ENCODE measurements at regions not wholly inside any gene's neighbourhood (a gene's known extent, or its start where the extent isn't known, plus 50 kb on each side); places are given as distances from the start of the nearest gene placed in this dataset.

GRCh38 chr2:5867056-5867455 is 174.9 kb downstream of the SOX11 start:
- no peak overlapping the region for H4K8ac ChIP-seq (ENCODE audit: low read depth, low read length)
- H3K27ac ChIP-seq (ENCODE audit: low read depth, low read length) = no peak overlapping the region
- no CpG with 5 or more reads among the region's 9 CpGs for WGBS (ENCODE audit: extremely low coverage, insufficient coverage, low lambda C conversion rate)
- no peak overlapping the region for H3K18ac ChIP-seq (ENCODE audit: low read length)
- H3K23ac ChIP-seq (ENCODE audit: low read length) = no peak overlapping the region
- no peak overlapping the region for H2AK5ac ChIP-seq (ENCODE audit: low read length)
- no peak overlapping the region for H3K4me2 ChIP-seq (ENCODE audit: low read length)
- no peak overlapping the region for H2BK15ac ChIP-seq (replicated peaks; ENCODE audit: low read depth)
- no peak overlapping the region for H3K4me3 ChIP-seq (ENCODE audit: low read length)
- no peaks in the 10 kb centered on the region for H3K27me3 ChIP-seq (ENCODE audit: insufficient read depth, low read length, poor library complexity)
- DNase-seq = no peak
- H3K9ac ChIP-seq (ENCODE audit: low read length) = no peak overlapping the region
- H3K4me1 ChIP-seq (ENCODE audit: control insufficient read depth, low read depth, low read length) = no peaks in the 10 kb centered on the region
- H3K36me3 ChIP-seq (ENCODE audit: control insufficient read depth, insufficient read depth, low read length) = no peaks in the 10 kb centered on the region
- no peak overlapping the region for H4K5ac ChIP-seq (ENCODE audit: low read length)
- H3K79me2 ChIP-seq (ENCODE audit: control insufficient read depth, insufficient read depth, low read length) = no peaks in the 10 kb centered on the region
- H3K4ac ChIP-seq (ENCODE audit: low read depth, low read length) = no peak overlapping the region
- H3K79me1 ChIP-seq (ENCODE audit: low read length) = no peaks in the 10 kb centered on the region
- no peak overlapping the region for H3K56ac ChIP-seq (ENCODE audit: low read length)
- H2BK5ac ChIP-seq (ENCODE audit: low read length) = no peak overlapping the region
- H2BK120ac ChIP-seq (ENCODE audit: low read depth, low read length) = no peak overlapping the region

- WGBS (ENCODE audit: extremely low coverage, insufficient coverage, low lambda C conversion rate) = no CpG with 5 or more reads among the region's 8 CpGs
- Histone ChIP-seq H3K4me2 (ENCODE audit: low read length) (no peak overlapping the region), H3K4me1 (ENCODE audit: control insufficient read depth, low read depth, low read length) (no peaks in the 10 kb centered on the region), H3K4me3 (ENCODE audit: low read length) (no peak overlapping the region), H3K18ac (ENCODE audit: low read length) (no peak overlapping the region), H2BK120ac (ENCODE audit: low read depth, low read length) (no peak overlapping the region), H3K9ac (ENCODE audit: low read length) (no peak overlapping the region), H3K27me3 (ENCODE audit: insufficient read depth, low read length, poor library complexity) (no peaks in the 10 kb centered on the region), H2AK5ac (ENCODE audit: low read length) (no peak overlapping the region), H4K5ac (ENCODE audit: low read length) (no peak overlapping the region), H3K79me2 (ENCODE audit: control insufficient read depth, insufficient read depth, low read length) (no peaks in the 10 kb centered on the region), H4K8ac (ENCODE audit: low read depth, low read length) (no peak overlapping the region), H3K27ac (ENCODE audit: low read depth, low read length) (no peak overlapping the region), H3K36me3 (ENCODE audit: control insufficient read depth, insufficient read depth, low read length) (no peaks in the 10 kb centered on the region), H3K23ac (ENCODE audit: low read length) (no peak overlapping the region), H3K56ac (ENCODE audit: low read length) (no peak overlapping the region), H2BK5ac (ENCODE audit: low read length) (no peak overlapping the region), H2BK15ac (replicated peaks; ENCODE audit: low read depth) (no peak overlapping the region), H3K79me1 (ENCODE audit: low read length) (no peaks in the 10 kb centered on the region), H3K4ac (ENCODE audit: low read depth, low read length) (no peak overlapping the region)
- no peak for DNase-seq
Measured at GRCh38 chr2:5868931-5869330, 176.7 kb downstream of the SOX11 start.

GRCh38 chr2:5869936-5870335 is 177.8 kb downstream of the SOX11 start:
- no peak overlapping the region for H3K18ac ChIP-seq (ENCODE audit: low read length)
- H3K4me1 ChIP-seq (ENCODE audit: control insufficient read depth, low read depth, low read length) = no peaks in the 10 kb centered on the region
- no peak for DNase-seq
- no peak overlapping the region for H2BK120ac ChIP-seq (ENCODE audit: low read depth, low read length)
- no peak overlapping the region for H2BK15ac ChIP-seq (replicated peaks; ENCODE audit: low read depth)
- H3K9ac ChIP-seq (ENCODE audit: low read length) = no peak overlapping the region
- H3K4ac ChIP-seq (ENCODE audit: low read depth, low read length) = no peak overlapping the region
- no peak overlapping the region for H3K27ac ChIP-seq (ENCODE audit: low read depth, low read length)
- H3K56ac ChIP-seq (ENCODE audit: low read length) = no peak overlapping the region
- no peak overlapping the region for H4K8ac ChIP-seq (ENCODE audit: low read depth, low read length)
- no peak overlapping the region for H3K23ac ChIP-seq (ENCODE audit: low read length)
- H3K4me3 ChIP-seq (ENCODE audit: low read length) = no peak overlapping the region
- H4K5ac ChIP-seq (ENCODE audit: low read length) = no peak overlapping the region
- no CpG with 5 or more reads among the region's 8 CpGs for WGBS (ENCODE audit: extremely low coverage, insufficient coverage, low lambda C conversion rate)
- H3K36me3 ChIP-seq (ENCODE audit: control insufficient read depth, insufficient read depth, low read length) = no peaks in the 10 kb centered on the region
- no peaks in the 10 kb centered on the region for H3K27me3 ChIP-seq (ENCODE audit: insufficient read depth, low read length, poor library complexity)
- no peaks in the 10 kb centered on the region for H3K79me2 ChIP-seq (ENCODE audit: control insufficient read depth, insufficient read depth, low read length)
- no peak overlapping the region for H2BK5ac ChIP-seq (ENCODE audit: low read length)
- H3K79me1 ChIP-seq (ENCODE audit: low read length) = no peaks in the 10 kb centered on the region
- H3K4me2 ChIP-seq (ENCODE audit: low read length) = no peak overlapping the region
- H2AK5ac ChIP-seq (ENCODE audit: low read length) = no peak overlapping the region

- Histone ChIP-seq H3K4me2 (ENCODE audit: low read length) (no peak overlapping the region), H3K79me2 (ENCODE audit: control insufficient read depth, insufficient read depth, low read length) (no peaks in the 10 kb centered on the region), H3K4ac (ENCODE audit: low read depth, low read length) (no peak overlapping the region), H3K27me3 (ENCODE audit: insufficient read depth, low read length, poor library complexity) (no peaks in the 10 kb centered on the region), H3K23ac (ENCODE audit: low read length) (no peak overlapping the region), H3K4me3 (ENCODE audit: low read length) (no peak overlapping the region), H2BK15ac (replicated peaks; ENCODE audit: low read depth) (no peak overlapping the region), H3K18ac (ENCODE audit: low read length) (no peak overlapping the region), H3K4me1 (ENCODE audit: control insufficient read depth, low read depth, low read length) (no peaks in the 10 kb centered on the region), H3K27ac (ENCODE audit: low read depth, low read length) (no peak overlapping the region), H3K56ac (ENCODE audit: low read length) (no peak overlapping the region), H2BK5ac (ENCODE audit: low read length) (no peak overlapping the region), H3K36me3 (ENCODE audit: control insufficient read depth, insufficient read depth, low read length) (no peaks in the 10 kb centered on the region), H4K5ac (ENCODE audit: low read length) (no peak overlapping the region), H3K79me1 (ENCODE audit: low read length) (no peaks in the 10 kb centered on the region), H2BK120ac (ENCODE audit: low read depth, low read length) (no peak overlapping the region), H2AK5ac (ENCODE audit: low read length) (no peak overlapping the region), H4K8ac (ENCODE audit: low read depth, low read length) (no peak overlapping the region), H3K9ac (ENCODE audit: low read length) (no peak overlapping the region)
- no peak for DNase-seq
- WGBS (ENCODE audit: extremely low coverage, insufficient coverage, low lambda C conversion rate) = no CpG with 5 or more reads among the region's 4 CpGs
Measured at GRCh38 chr2:5877360-5877759, 185.2 kb downstream of the SOX11 start.

- no peak overlapping the region for H3K27ac ChIP-seq (ENCODE audit: low read depth, low read length)
- H3K79me1 ChIP-seq (ENCODE audit: low read length) = no peaks in the 10 kb centered on the region
- no peak overlapping the region for H3K56ac ChIP-seq (ENCODE audit: low read length)
- H3K23ac ChIP-seq (ENCODE audit: low read length) = no peak overlapping the region
- no peaks in the 10 kb centered on the region for H3K79me2 ChIP-seq (ENCODE audit: control insufficient read depth, insufficient read depth, low read length)
- H4K8ac ChIP-seq (ENCODE audit: low read depth, low read length) = no peak overlapping the region
- H2AK5ac ChIP-seq (ENCODE audit: low read length) = no peak overlapping the region
- no peak overlapping the region for H3K4me2 ChIP-seq (ENCODE audit: low read length)
- WGBS (ENCODE audit: extremely low coverage, insufficient coverage, low lambda C conversion rate) = no CpG with 5 or more reads among the region's 5 CpGs
- no peaks in the 10 kb centered on the region for H3K36me3 ChIP-seq (ENCODE audit: control insufficient read depth, insufficient read depth, low read length)
- H3K4me3 ChIP-seq (ENCODE audit: low read length) = no peak overlapping the region
- no peak overlapping the region for H3K9ac ChIP-seq (ENCODE audit: low read length)
- H3K27me3 ChIP-seq (ENCODE audit: insufficient read depth, low read length, poor library complexity) = no peaks in the 10 kb centered on the region
- no peak overlapping the region for H2BK5ac ChIP-seq (ENCODE audit: low read length)
- no peaks in the 10 kb centered on the region for H3K4me1 ChIP-seq (ENCODE audit: control insufficient read depth, low read depth, low read length)
- H4K5ac ChIP-seq (ENCODE audit: low read length) = no peak overlapping the region
- no peak overlapping the region for H3K4ac ChIP-seq (ENCODE audit: low read depth, low read length)
- no peak overlapping the region for H2BK120ac ChIP-seq (ENCODE audit: low read depth, low read length)
- DNase-seq = no peak
- no peak overlapping the region for H2BK15ac ChIP-seq (replicated peaks; ENCODE audit: low read depth)
- no peak overlapping the region for H3K18ac ChIP-seq (ENCODE audit: low read length)
Measured at GRCh38 chr2:5885451-5886173, 193.4 kb downstream of the SOX11 start.

- Histone ChIP-seq H2BK120ac (ENCODE audit: low read depth, low read length) (no peak overlapping the region), H3K27me3 (ENCODE audit: insufficient read depth, low read length, poor library complexity) (no peaks in the 10 kb centered on the region), H4K8ac (ENCODE audit: low read depth, low read length) (no peak overlapping the region), H3K18ac (ENCODE audit: low read length) (no peak overlapping the region), H3K27ac (ENCODE audit: low read depth, low read length) (no peak overlapping the region), H3K56ac (ENCODE audit: low read length) (no peak overlapping the region), H3K4me1 (ENCODE audit: control insufficient read depth, low read depth, low read length) (no peaks in the 10 kb centered on the region), H2BK5ac (ENCODE audit: low read length) (no peak overlapping the region), H4K5ac (ENCODE audit: low read length) (no peak overlapping the region), H2AK5ac (ENCODE audit: low read length) (no peak overlapping the region), H3K4me2 (ENCODE audit: low read length) (no peak overlapping the region), H3K79me1 (ENCODE audit: low read length) (no peaks in the 10 kb centered on the region), H3K4ac (ENCODE audit: low read depth, low read length) (no peak overlapping the region), H2BK15ac (replicated peaks; ENCODE audit: low read depth) (no peak overlapping the region), H3K36me3 (ENCODE audit: control insufficient read depth, insufficient read depth, low read length) (no peaks in the 10 kb centered on the region), H3K23ac (ENCODE audit: low read length) (no peak overlapping the region), H3K9ac (ENCODE audit: low read length) (no peak overlapping the region), H3K4me3 (ENCODE audit: low read length) (no peak overlapping the region), H3K79me2 (ENCODE audit: control insufficient read depth, insufficient read depth, low read length) (no peaks in the 10 kb centered on the region)
- DNase-seq = no peak
- no CpG with 5 or more reads among the region's 6 CpGs for WGBS (ENCODE audit: extremely low coverage, insufficient coverage, low lambda C conversion rate)
Measured at GRCh38 chr2:5886462-5886861, 194.3 kb downstream of the SOX11 start.

All from mesendoderm (in vitro differentiated cells).